ENCODE measurements at regions not wholly inside any gene's neighbourhood (a gene's known extent, or its start where the extent isn't known, plus 50 kb on each side); places are given as distances from the start of the nearest gene placed in this dataset.

GRCh38 chr9:76560481-76560922 lies 101.5 kb downstream of the GCNT1 start:
- TF ChIP-seq FOXK2 (IDR thresholded peaks at IDR 0.05) = no peak
- TF ChIP-seq ELF4 (IDR thresholded peaks at IDR 0.05) = no peak
- no peak for TF ChIP-seq SP1 (IDR thresholded peaks at IDR 0.05)
- no peak for TF ChIP-seq SUZ12 (IDR thresholded peaks at IDR 0.05)
- no peak for TF ChIP-seq FOXA1 (IDR thresholded peaks at IDR 0.05)
- TF ChIP-seq BHLHE40 (IDR thresholded peaks at IDR 0.05; ENCODE audit: borderline replicate concordance) = no peak
- no peak for TF ChIP-seq PKNOX1 (IDR thresholded peaks at IDR 0.05)
- no peak for TF ChIP-seq FOXM1 (IDR thresholded peaks at IDR 0.05; ENCODE audit: borderline replicate concordance)
- TF ChIP-seq TARDBP (IDR thresholded peaks at IDR 0.05) = no peak
- no peak for TF ChIP-seq ZNF384 (IDR thresholded peaks at IDR 0.05)
- TF ChIP-seq ARNT (IDR thresholded peaks at IDR 0.05) = no peak
